GM12891 (cell line): ENCODE measurements at regions not wholly inside any gene's neighbourhood (a gene's known extent, or its start where the extent isn't known, plus 50 kb on each side); places are given as distances from the start of the nearest gene placed in this dataset.

Source experiments
- POLR2A ChIP-seq: IDR thresholded peaks from 2 replicates; pipeline ENCODE4 v1.6.1; 2011; ENCODE audit warnings: low read depth, low read length, control low read depth
- POLR2AphosphoS5 ChIP-seq: IDR thresholded peaks from 2 replicates; pipeline ENCODE4 v1.6.1; 2011; ENCODE audit warnings: low read depth, low read length, control low read depth

- no peak for TF ChIP-seq POLR2A
- TF ChIP-seq POLR2AphosphoS5: no peak
Measured at GRCh38 chr5:124527220-124527991, 219.0 kb downstream of the ZNF608 start.
